T-helper 2 cell treated with Interferon-gamma antibody and Interleukin-4, amounts not matched to agents 5 μg/mL and 100 μg/mL, for 36 hours (primary cell): ENCODE measurements at regions not wholly inside any gene's neighbourhood (a gene's known extent, or its start where the extent isn't known, plus 50 kb on each side); places are given as distances from the start of the nearest gene placed in this dataset.
"Not testable (repeated sequence)": the region's sequence is repeated elsewhere in the genome, so short reads cannot be mapped to it uniquely, and the experiment has no call there.

Experiments used
- DNase-seq: peaks from one replicate; pipeline ENCODE4 v3.0.0; 2021; ENCODE audit warnings: low spot score
- H3K27ac Mint-ChIP-seq: one replicate; pipeline ENCODE4 v1.8.0; 2021; ENCODE audit warnings: mild to moderate bottlenecking, mixed read lengths
- H3K27me3 Mint-ChIP-seq: one replicate; pipeline ENCODE4 v1.8.0; 2021; ENCODE audit warnings: low read depth, mixed read lengths
- H3K36me3 Mint-ChIP-seq: one replicate; pipeline ENCODE4 v1.8.0; 2021; ENCODE audit warnings: low read depth, mixed read lengths
- H3K4me1 Mint-ChIP-seq: one replicate; pipeline ENCODE4 v1.8.0; 2021; ENCODE audit warnings: low read depth, mixed read lengths
- H3K4me3 Mint-ChIP-seq: one replicate; pipeline ENCODE4 v1.8.0; 2022; ENCODE audit warnings: mild to moderate bottlenecking, moderate library complexity, mixed read lengths
- H3K9me3 Mint-ChIP-seq: one replicate; pipeline ENCODE4 v1.8.0; 2021; ENCODE audit warnings: mixed read lengths

DNA sequence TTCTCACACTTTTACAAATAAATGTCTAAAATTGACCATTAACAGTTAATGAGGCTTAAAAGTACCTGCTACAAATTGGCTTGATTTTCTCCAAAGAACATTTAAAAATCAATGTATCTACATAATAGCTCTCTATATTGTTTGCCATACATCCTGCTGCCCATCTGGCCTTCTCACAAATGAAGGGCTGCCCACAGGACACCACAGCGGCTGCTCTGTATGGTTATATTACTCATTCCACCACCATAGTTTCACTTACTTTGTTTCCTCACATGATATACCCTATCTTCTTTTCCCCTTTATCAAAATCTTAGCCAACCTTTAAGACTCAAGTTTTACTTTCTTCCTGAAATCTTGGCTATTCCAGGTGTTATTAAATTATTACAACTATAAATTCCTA is 407.7 kb upstream of the HTR1E start:
- Mint-ChIP-seq H3K4me1 (no peaks in the 10 kb centered on the region), H3K36me3 (no peaks in the 10 kb centered on the region), H3K27ac (no peak overlapping the region), H3K9me3 (peaks cover 13% of the 10 kb centered on the region), H3K27me3 (no peaks in the 10 kb centered on the region), H3K4me3 (no peak overlapping the region)
- no peak for DNase-seq

DNA sequence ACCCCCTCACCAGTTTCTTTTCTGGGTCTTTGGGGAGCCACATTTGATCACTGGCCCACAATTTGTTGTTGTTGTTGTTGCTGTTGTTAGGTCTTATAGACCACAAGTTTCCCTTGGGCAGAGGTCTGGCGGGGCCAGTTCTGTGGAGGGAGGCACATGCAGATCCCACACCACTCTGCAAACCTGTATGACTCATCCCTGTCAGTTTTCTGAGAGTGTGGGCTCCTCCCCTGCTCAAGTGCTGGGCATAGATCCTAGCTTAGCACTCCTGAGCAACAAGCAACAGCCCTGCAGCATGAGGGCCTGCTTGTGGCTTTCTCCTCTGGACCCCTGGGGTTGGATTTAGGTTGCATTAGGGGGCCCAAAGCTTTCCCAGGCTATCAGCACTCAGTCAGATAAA is 411.1 kb upstream of the HTR1E start:
- H3K36me3 Mint-ChIP-seq = no peaks in the 10 kb centered on the region
- H3K4me3 Mint-ChIP-seq = no peak overlapping the region
- DNase-seq = no peak
- H3K27ac Mint-ChIP-seq = no peak overlapping the region
- H3K9me3 Mint-ChIP-seq = peaks cover 24% of the 10 kb centered on the region
- H3K27me3 Mint-ChIP-seq = no peaks in the 10 kb centered on the region
- no peaks in the 10 kb centered on the region for H3K4me1 Mint-ChIP-seq

DNA sequence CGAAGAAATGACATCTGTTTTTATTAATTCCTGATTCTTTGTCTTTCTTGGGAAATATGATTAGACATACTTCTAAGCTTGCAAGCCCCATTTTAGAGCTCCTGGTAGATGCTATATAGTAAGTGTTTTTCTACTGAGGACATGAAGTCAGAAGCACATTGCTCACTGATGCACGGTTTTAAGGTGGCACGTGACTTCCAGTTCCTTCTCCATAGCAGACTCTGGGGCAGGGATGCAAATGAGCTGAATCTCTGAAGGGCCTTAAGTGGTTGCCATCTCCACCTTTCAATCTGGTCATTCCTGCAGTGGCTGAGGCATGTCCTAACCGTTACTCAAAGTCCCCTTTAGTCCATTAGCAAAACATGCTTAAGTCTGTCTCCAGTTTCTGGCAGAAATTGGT is 421.2 kb upstream of the HTR1E start:
- Mint-ChIP-seq H3K4me1 (no peaks in the 10 kb centered on the region), H3K36me3 (no peaks in the 10 kb centered on the region), H3K9me3 (peaks cover 7% of the 10 kb centered on the region), H3K27ac (no peak overlapping the region), H3K4me3 (no peak overlapping the region), H3K27me3 (no peaks in the 10 kb centered on the region)
- DNase-seq = no peak

DNA sequence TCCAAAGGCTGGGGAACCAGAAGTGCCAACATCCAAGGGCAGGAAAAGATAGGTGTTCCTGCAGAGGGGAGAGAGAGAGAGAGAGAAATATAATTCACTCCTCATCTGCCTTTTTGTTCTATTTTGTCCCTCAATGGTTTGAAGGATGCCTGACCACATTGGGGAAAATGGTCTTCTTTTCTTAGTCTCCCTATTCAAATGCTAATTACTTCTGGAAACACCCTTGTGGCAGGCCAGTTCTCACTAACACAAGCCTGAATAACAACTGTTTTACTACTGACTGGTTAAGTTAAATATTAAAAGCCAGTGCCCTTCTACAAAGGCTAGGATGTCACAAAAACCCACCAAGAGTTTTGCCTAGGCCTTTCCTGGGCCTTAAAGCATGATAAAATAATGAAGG is 425.4 kb upstream of the HTR1E start:
- Mint-ChIP-seq H3K27ac (no peak overlapping the region), H3K4me1 (no peaks in the 10 kb centered on the region), H3K4me3 (no peak overlapping the region)

DNA sequence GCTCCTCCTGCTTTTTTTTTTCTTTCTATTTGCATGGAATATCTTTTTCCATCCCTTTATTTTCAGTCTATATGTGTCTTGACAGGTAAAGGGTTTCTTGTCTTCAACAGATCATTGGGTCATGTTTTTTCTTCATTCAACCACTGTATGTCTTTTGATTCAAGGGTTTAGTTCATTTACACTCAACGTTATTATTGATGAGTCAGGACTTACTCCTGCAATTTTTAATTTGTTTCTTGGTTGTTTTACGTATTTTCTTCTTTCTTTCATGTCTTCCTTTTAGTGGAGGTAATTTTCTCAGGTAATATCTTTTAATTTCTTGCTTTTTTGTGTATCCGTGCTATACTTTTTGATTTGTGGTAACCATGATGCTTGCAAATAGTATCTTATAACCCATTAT is 429.1 kb upstream of the HTR1E start:
- DNase-seq = no peak
- no peak overlapping the region for H3K27ac Mint-ChIP-seq
- no peaks in the 10 kb centered on the region for H3K4me1 Mint-ChIP-seq
- peaks cover 19% of the 10 kb centered on the region for H3K9me3 Mint-ChIP-seq
- no peaks in the 10 kb centered on the region for H3K27me3 Mint-ChIP-seq
- no peaks in the 10 kb centered on the region for H3K36me3 Mint-ChIP-seq
- H3K4me3 Mint-ChIP-seq = no peak overlapping the region

More for the DNA sequence above, 425.4 kb upstream of the HTR1E start:
- no peak for DNase-seq
- no peaks in the 10 kb centered on the region for H3K36me3 Mint-ChIP-seq
- no peaks in the 10 kb centered on the region for H3K27me3 Mint-ChIP-seq
- H3K9me3 Mint-ChIP-seq = peaks cover 18% of the 10 kb centered on the region

DNA sequence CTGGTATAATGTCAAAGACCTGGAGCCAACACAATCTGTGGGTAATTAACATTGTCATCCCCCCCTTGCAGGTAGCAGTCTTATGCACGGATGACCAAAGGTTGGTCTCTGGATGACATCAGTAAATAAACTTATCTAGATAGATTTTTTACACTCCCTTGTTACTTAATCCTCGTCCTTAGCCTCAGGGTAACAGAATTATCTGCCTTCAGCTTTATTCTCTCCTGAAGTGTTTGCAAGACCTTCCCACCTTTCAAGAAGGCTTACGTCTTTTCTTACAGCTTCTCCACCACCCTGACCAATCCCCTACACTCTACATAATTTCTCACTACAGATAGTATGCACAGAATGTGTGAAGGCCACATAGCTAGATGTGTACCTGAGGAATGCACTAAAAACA is 434.8 kb upstream of the HTR1E start:
- Mint-ChIP-seq H3K27me3 (no peaks in the 10 kb centered on the region), H3K4me3 (no peak overlapping the region), H3K9me3 (peaks cover 28% of the 10 kb centered on the region), H3K4me1 (no peaks in the 10 kb centered on the region), H3K36me3 (no peaks in the 10 kb centered on the region), H3K27ac (no peak overlapping the region)
- no peak for DNase-seq

DNA sequence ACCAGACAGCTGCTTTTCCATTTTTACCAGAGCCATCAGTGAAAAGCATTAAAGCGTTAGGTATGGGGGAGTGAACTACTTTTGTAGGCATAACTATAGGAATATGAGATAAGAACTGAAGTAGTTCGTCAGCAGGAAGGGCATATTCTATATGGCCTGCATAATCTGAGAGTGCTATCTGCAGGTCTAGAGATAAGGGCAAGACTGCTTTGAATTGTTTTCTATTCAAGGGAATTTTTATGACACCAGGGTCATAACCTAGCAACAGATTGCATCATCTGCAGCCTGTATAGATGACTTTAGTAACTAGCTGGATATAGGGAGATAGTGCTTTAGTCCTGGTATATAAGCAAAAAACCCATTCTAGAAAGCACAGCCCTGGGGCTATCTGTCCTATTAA is 437.3 kb upstream of the HTR1E start:
- DNase-seq = no peak
- Mint-ChIP-seq H3K9me3 (peaks cover 20% of the 10 kb centered on the region), H3K4me1 (no peaks in the 10 kb centered on the region)

DNA sequence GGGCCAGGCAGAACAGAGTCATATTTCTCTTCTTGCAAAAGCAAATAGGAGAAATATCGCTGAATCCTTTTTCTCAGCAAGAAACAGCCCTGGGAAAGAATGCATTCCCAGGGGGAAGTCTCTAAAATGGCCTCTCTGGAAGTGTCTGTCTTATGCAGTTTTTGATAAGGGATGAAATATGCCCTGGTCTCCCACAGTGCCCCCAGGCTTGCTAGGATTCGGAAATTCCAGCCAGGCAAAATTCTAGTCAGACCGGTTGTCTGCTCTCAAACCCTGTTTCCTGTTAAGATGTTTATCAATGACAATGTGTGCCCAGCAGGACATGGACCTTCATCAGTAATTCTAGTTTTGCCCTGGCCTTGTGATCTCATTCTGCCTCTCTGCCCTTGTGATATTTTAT is 448.3 kb upstream of the HTR1E start:
- H3K4me1 Mint-ChIP-seq, H3K27ac Mint-ChIP-seq, H3K36me3 Mint-ChIP-seq: not testable (repeated sequence)

More for the DNA sequence above, 437.3 kb upstream of the HTR1E start:
- H3K36me3 Mint-ChIP-seq = no peaks in the 10 kb centered on the region
- no peak overlapping the region for H3K27ac Mint-ChIP-seq
- H3K4me3 Mint-ChIP-seq = no peak overlapping the region
- H3K27me3 Mint-ChIP-seq = no peaks in the 10 kb centered on the region

DNA sequence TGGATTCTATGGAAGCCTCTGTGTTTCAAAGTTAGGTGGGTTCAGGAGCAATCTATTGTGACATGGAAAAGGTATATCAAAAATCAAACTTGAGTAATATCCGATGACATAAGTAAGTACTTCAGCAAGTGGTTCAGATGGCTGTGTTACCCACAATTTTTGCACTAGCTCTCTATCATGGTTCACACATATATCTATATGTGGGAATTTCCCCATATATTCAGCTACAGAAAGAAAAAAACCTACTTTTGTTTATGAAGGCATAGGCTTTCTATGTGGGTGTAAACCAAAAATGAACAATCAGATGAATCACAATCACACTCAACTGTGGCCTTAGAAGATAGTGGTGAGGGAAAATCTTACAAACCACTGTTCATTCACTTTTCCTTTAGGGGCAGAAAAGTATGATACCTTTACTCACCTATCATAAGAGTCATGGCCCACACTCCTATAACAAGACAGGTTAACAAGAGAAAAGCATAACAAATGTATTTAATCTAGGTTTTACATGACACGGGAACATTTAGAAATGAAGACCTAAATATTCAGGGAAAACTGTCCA is 449.6 kb upstream of the HTR1E start:
- no peak for DNase-seq
- no peaks in the 10 kb centered on the region for H3K27me3 Mint-ChIP-seq
- H3K4me3 Mint-ChIP-seq = no peak overlapping the region
- H3K9me3 Mint-ChIP-seq = peaks cover 11% of the 10 kb centered on the region
- H3K27ac Mint-ChIP-seq = no peak overlapping the region
- no peaks in the 10 kb centered on the region for H3K36me3 Mint-ChIP-seq
- no peaks in the 10 kb centered on the region for H3K4me1 Mint-ChIP-seq

More for the DNA sequence above, 448.3 kb upstream of the HTR1E start:
- not testable (repeated sequence) for H3K27me3 Mint-ChIP-seq, DNase-seq, H3K4me3 Mint-ChIP-seq
- H3K9me3 Mint-ChIP-seq = peaks cover 11% of the 10 kb centered on the region

DNA sequence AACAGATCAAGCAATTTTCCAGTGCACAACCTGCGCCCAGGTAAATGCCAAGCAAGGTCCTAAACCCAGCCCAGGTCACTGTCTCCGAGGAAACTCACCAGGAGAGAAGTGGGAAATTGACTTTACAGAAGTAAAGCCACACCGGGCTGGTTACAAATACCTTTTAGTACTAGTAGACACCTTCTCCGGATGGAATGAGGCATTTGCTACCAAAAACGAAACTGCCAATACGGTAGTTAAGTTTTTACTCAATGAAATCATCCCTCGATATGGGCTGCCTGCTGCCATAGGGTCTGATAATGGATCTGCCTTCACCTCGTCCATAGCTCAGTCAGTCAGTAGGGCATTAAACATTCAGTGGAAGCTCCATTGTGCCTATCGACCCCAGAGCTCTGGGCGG is 459.0 kb upstream of the HTR1E start:
- H3K27me3 Mint-ChIP-seq, H3K27ac Mint-ChIP-seq, H3K4me3 Mint-ChIP-seq, DNase-seq, H3K4me1 Mint-ChIP-seq, H3K9me3 Mint-ChIP-seq, H3K36me3 Mint-ChIP-seq: not testable (repeated sequence)

DNA sequence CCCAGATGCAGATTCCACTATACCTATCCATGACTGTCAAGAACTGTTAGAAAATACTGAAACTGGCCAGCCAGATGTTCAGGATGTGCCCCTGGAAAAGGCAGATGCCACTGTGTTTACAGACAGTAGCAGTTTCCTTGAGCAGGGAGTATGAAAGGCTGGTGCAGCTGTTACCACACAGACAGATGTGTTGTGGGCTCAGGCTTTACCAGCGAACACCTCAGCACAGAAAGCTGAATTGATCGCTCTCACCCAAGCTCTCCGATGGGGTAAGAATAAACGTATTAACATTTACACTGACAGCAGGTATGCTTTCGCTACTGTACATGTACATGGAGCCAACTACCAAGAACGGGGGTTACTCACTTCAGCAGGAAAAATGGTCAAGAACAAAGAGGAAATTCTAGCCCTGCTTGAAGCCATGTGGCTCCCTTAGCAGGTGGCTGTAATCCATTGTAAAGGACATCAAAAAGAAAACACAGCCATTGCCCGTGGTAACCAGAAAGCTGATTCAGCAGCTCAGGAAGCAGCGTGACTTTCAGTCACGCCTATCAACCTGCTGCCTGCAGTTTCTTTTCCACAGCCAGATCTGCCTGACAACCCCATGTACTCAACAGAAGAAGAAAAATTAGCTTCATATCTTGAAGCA is 459.7 kb upstream of the HTR1E start:
- Mint-ChIP-seq H3K9me3 (peaks cover 3% of the 10 kb centered on the region), H3K4me3 (no peak overlapping the region), H3K27me3 (no peaks in the 10 kb centered on the region), H3K4me1 (no peaks in the 10 kb centered on the region), H3K27ac (no peak overlapping the region), H3K36me3 (no peaks in the 10 kb centered on the region)
- DNase-seq = no peak

DNA sequence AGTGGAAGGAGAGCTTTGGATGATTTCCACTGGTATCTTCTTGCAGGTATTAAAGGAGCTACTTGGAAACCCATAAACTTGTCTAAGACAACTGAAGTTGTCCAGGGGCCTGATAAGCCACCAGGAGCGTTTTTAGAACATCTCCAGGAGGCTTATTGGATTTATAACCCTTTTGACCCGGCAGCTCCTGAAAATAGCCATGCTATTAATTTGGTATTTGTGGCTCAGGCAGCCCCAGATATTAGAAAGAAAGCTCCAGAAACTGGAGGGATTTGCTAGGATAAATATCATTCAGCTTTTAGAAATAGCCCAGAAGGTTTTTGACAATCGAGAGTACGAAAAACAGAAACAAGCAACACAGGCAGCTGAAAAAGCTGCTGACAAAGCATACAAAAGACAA is 461.0 kb upstream of the HTR1E start:
- H3K4me1 Mint-ChIP-seq = no peaks in the 10 kb centered on the region
- H3K9me3 Mint-ChIP-seq = peaks cover 3% of the 10 kb centered on the region
- H3K27ac Mint-ChIP-seq = no peak overlapping the region
- no peak for DNase-seq
- no peaks in the 10 kb centered on the region for H3K36me3 Mint-ChIP-seq
- H3K27me3 Mint-ChIP-seq = no peaks in the 10 kb centered on the region
- H3K4me3 Mint-ChIP-seq = no peak overlapping the region

DNA sequence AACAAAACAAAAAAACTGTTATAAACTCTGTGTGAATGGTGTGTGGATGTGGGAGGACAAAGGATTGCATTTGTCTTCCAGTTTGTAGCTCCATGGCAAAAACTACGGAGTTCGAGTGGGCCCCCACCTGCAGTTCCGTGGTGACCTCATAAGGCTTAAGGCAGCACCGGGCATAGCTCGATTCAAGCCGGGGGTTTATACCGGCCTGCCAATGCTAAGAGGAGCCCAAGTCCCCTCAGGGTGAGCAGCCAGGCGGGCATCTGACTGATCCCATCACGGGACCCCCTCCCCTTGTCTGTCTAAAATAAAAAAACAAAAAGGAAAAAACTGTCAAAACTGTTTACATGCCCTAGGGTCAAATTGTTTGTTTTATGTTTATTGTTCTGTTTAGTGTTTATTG is 463.2 kb upstream of the HTR1E start:
- H3K9me3 Mint-ChIP-seq = peaks cover 3% of the 10 kb centered on the region
- no peak for DNase-seq
- no peaks in the 10 kb centered on the region for H3K36me3 Mint-ChIP-seq
- no peak overlapping the region for H3K27ac Mint-ChIP-seq
- H3K27me3 Mint-ChIP-seq = no peaks in the 10 kb centered on the region
- H3K4me1 Mint-ChIP-seq = no peaks in the 10 kb centered on the region
- H3K4me3 Mint-ChIP-seq = no peak overlapping the region

DNA sequence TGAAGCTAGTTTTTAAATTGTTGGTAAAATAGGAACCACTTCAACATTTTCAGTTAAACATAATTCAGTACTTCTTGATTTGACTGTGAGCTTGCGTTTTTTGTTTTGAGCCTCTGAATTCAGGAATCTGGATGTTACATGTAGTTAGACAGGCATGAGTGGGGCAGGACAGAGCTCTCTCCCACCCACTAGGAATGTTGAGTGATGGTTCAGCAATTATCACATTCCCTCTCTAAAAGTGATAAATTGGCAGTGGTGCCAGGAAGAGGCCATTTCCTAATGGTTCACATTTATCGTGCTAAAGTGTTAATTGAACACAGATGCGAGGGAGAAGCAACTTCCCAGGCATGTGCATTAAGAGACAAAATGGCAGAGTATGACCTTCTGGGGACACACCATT is 465.5 kb upstream of the HTR1E start:
- Mint-ChIP-seq H3K36me3 (no peaks in the 10 kb centered on the region), H3K27ac (no peak overlapping the region), H3K4me1 (no peaks in the 10 kb centered on the region), H3K27me3 (no peaks in the 10 kb centered on the region), H3K9me3 (peaks cover 3% of the 10 kb centered on the region), H3K4me3 (no peak overlapping the region)
- no peak for DNase-seq

DNA sequence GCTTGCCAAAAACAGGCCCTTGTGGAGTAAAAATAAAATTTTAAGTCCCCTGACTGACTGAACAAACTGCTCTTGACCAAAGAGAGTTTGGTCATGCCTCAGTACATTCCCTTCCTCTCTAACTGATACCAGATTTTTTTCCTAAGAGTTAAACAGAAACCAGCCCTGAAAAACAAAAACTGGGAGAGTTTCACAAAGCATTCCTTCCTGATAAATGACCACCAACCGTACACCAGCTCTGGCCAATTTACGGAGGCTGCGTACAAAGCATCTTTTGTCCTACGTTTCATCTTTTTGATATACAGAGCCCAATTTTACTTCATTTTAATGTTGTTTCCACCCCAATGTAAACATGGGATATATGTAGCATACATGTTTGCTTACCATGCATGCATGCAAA is 477.4 kb upstream of the HTR1E start:
- Mint-ChIP-seq H3K4me1 (no peaks in the 10 kb centered on the region), H3K27me3 (no peaks in the 10 kb centered on the region), H3K9me3 (peaks cover 48% of the 10 kb centered on the region), H3K4me3 (no peak overlapping the region), H3K36me3 (no peaks in the 10 kb centered on the region), H3K27ac (no peak overlapping the region)
- DNase-seq = no peak
